TTC549 (cell line): ENCODE measurements at regions not wholly inside any gene's neighbourhood (a gene's known extent, or its start where the extent isn't known, plus 50 kb on each side); places are given as distances from the start of the nearest gene placed in this dataset.

Experiments
- FAIRE-seq: peaks from 2 replicates; lab custom pipeline; 2012; peaks lifted over from hg19 to GRCh38; lab: Jason Lieb, UNC

- no peak for FAIRE-seq
Observed at GRCh38 chrX:94041881-94042280, 367.9 kb downstream of the FAM133A start.

GRCh38 chrX:94045724-94046123 is 371.7 kb downstream of the FAM133A start:
- no peak for FAIRE-seq

GRCh38 chrX:94051926-94052325 is 377.9 kb downstream of the FAM133A start:
- no peak for FAIRE-seq

GRCh38 chrX:94053575-94053974 is 379.6 kb downstream of the FAM133A start:
- FAIRE-seq: no peak

- FAIRE-seq: no peak
Observed at GRCh38 chrX:94057385-94057784, 383.4 kb downstream of the FAM133A start.

- FAIRE-seq: no peak
Observed at GRCh38 chrX:94058728-94059382, 384.8 kb downstream of the FAM133A start.

- no peak for FAIRE-seq
Observed at GRCh38 chrX:94065091-94065490, 391.1 kb downstream of the FAM133A start.

GRCh38 chrX:94089149-94089548 is 415.1 kb downstream of the FAM133A start:
- no peak for FAIRE-seq

- FAIRE-seq: no peak
Observed at GRCh38 chrX:94097868-94098267, 423.9 kb downstream of the FAM133A start.

GRCh38 chrX:94107981-94108380 is 434.0 kb downstream of the FAM133A start:
- no peak for FAIRE-seq

GRCh38 chrX:94114362-94114761 is 440.4 kb downstream of the FAM133A start:
- FAIRE-seq: no peak

- no peak for FAIRE-seq
Observed at GRCh38 chrX:94121799-94122198, 447.8 kb downstream of the FAM133A start.

- FAIRE-seq: no peak
Observed at GRCh38 chrX:94123062-94123461, 449.1 kb downstream of the FAM133A start.

GRCh38 chrX:94162971-94163370 is 489.0 kb downstream of the FAM133A start:
- no peak for FAIRE-seq

- FAIRE-seq: no peak
Observed at GRCh38 chrX:94178145-94178788, 504.3 kb downstream of the FAM133A start.

- no peak for FAIRE-seq
Observed at GRCh38 chrX:94204524-94204923, 530.5 kb downstream of the FAM133A start.

- no peak for FAIRE-seq
Observed at GRCh38 chrX:94216738-94217137, 542.7 kb downstream of the FAM133A start.

GRCh38 chrX:94252211-94252610 is 578.2 kb downstream of the FAM133A start:
- FAIRE-seq: no peak

- no peak for FAIRE-seq
Observed at GRCh38 chrX:94256396-94256795, 582.4 kb downstream of the FAM133A start.

GRCh38 chrX:94265323-94265722 is 591.3 kb downstream of the FAM133A start:
- FAIRE-seq: no peak

GRCh38 chrX:94288325-94288724 is 614.3 kb downstream of the FAM133A start:
- FAIRE-seq: no peak

GRCh38 chrX:94288972-94289371 is 615.0 kb downstream of the FAM133A start:
- no peak for FAIRE-seq

- no peak for FAIRE-seq
Observed at GRCh38 chrX:94302446-94302845, 628.4 kb downstream of the FAM133A start.

GRCh38 chrX:94329182-94329581 is 655.2 kb downstream of the FAM133A start:
- no peak for FAIRE-seq
